ENCODE measurements at regions not wholly inside any gene's neighbourhood (a gene's known extent, or its start where the extent isn't known, plus 50 kb on each side); places are given as distances from the start of the nearest gene placed in this dataset.
"Not testable (repeated sequence)": the region's sequence is repeated elsewhere in the genome, so short reads cannot be mapped to it uniquely, and the experiment has no call there.

- no peak for DNase-seq (ENCODE audit: low spot score)
- Mint-ChIP-seq H3K36me3 (ENCODE audit: low read depth) (no peaks in the 10 kb centered on the region), H3K4me3 (no peak overlapping the region), H3K4me1 (ENCODE audit: low read depth) (no peaks in the 10 kb centered on the region), H3K9me3 (peaks cover 4% of the 10 kb centered on the region), H3K27ac (no peak overlapping the region), H3K27me3 (ENCODE audit: insufficient read depth) (no peaks in the 10 kb centered on the region)
- intact Hi-C loops (cut with micrococcal nuclease) = no loop called here
Observed at GRCh38 chr13:53272873-53273272, 244.3 kb downstream of the OLFM4 start.

GRCh38 chr13:53276265-53276664 lies 247.7 kb downstream of the OLFM4 start:
- Mint-ChIP-seq H3K27ac (no peak overlapping the region), H3K4me3 (no peak overlapping the region), H3K27me3 (ENCODE audit: insufficient read depth) (no peaks in the 10 kb centered on the region), H3K9me3 (no peaks in the 10 kb centered on the region), H3K36me3 (ENCODE audit: low read depth) (no peaks in the 10 kb centered on the region), H3K4me1 (ENCODE audit: low read depth) (no peaks in the 10 kb centered on the region)
- DNase-seq (ENCODE audit: low spot score) = no peak
- intact Hi-C loops (cut with micrococcal nuclease) = no loop called here

- Mint-ChIP-seq H3K9me3 (no peaks in the 10 kb centered on the region), H3K27ac (no peak overlapping the region), H3K4me1 (ENCODE audit: low read depth) (no peaks in the 10 kb centered on the region), H3K4me3 (no peak overlapping the region), H3K27me3 (ENCODE audit: insufficient read depth) (no peaks in the 10 kb centered on the region), H3K36me3 (ENCODE audit: low read depth) (no peaks in the 10 kb centered on the region)
- intact Hi-C loops (cut with micrococcal nuclease) = no loop called here
- no peak for DNase-seq (ENCODE audit: low spot score)
Observed at GRCh38 chr13:53281677-53282076, 253.1 kb downstream of the OLFM4 start.

- intact Hi-C loops (cut with micrococcal nuclease) = no loop called here
- Mint-ChIP-seq H3K27ac (no peak overlapping the region), H3K27me3 (ENCODE audit: insufficient read depth) (no peaks in the 10 kb centered on the region), H3K4me1 (ENCODE audit: low read depth) (no peaks in the 10 kb centered on the region), H3K9me3 (no peaks in the 10 kb centered on the region), H3K36me3 (ENCODE audit: low read depth) (no peaks in the 10 kb centered on the region), H3K4me3 (no peak overlapping the region)
- DNase-seq (ENCODE audit: low spot score) = no peak
Observed at GRCh38 chr13:53285896-53286430, 257.4 kb downstream of the OLFM4 start.

- H3K27ac Mint-ChIP-seq = no peak overlapping the region
- no peaks in the 10 kb centered on the region for H3K36me3 Mint-ChIP-seq (ENCODE audit: low read depth)
- DNase-seq (ENCODE audit: low spot score) = no peak
- no peaks in the 10 kb centered on the region for H3K4me1 Mint-ChIP-seq (ENCODE audit: low read depth)
- intact Hi-C loops (cut with micrococcal nuclease) = no loop called here
- no peaks in the 10 kb centered on the region for H3K27me3 Mint-ChIP-seq (ENCODE audit: insufficient read depth)
- H3K4me3 Mint-ChIP-seq = no peak overlapping the region
- H3K9me3 Mint-ChIP-seq = no peaks in the 10 kb centered on the region
Observed at GRCh38 chr13:53298396-53298795, 269.8 kb downstream of the OLFM4 start.

GRCh38 chr13:53301449-53301848 lies 272.8 kb downstream of the OLFM4 start:
- Mint-ChIP-seq H3K27me3 (ENCODE audit: insufficient read depth) (no peaks in the 10 kb centered on the region), H3K36me3 (ENCODE audit: low read depth) (no peaks in the 10 kb centered on the region), H3K27ac (no peak overlapping the region), H3K4me1 (ENCODE audit: low read depth) (no peaks in the 10 kb centered on the region), H3K9me3 (peaks cover 4% of the 10 kb centered on the region), H3K4me3 (no peak overlapping the region)
- no peak for DNase-seq (ENCODE audit: low spot score)
- intact Hi-C loops (cut with micrococcal nuclease) = no loop called here

- H3K27me3 Mint-ChIP-seq (ENCODE audit: insufficient read depth); H3K36me3 Mint-ChIP-seq (ENCODE audit: low read depth); H3K4me1 Mint-ChIP-seq (ENCODE audit: low read depth); H3K4me3 Mint-ChIP-seq; H3K27ac Mint-ChIP-seq; DNase-seq (ENCODE audit: low spot score); intact Hi-C loops (cut with micrococcal nuclease): not testable (repeated sequence)
- peaks cover 13% of the 10 kb centered on the region for H3K9me3 Mint-ChIP-seq
Observed at GRCh38 chr13:53305419-53305818, 276.8 kb downstream of the OLFM4 start.

GRCh38 chr13:53310786-53311185 lies 282.2 kb downstream of the OLFM4 start:
- H3K36me3 Mint-ChIP-seq (ENCODE audit: low read depth) = no peaks in the 10 kb centered on the region
- no peak for DNase-seq (ENCODE audit: low spot score)
- no peaks in the 10 kb centered on the region for H3K4me1 Mint-ChIP-seq (ENCODE audit: low read depth)
- intact Hi-C loops (cut with micrococcal nuclease) = no loop called here
- no peaks in the 10 kb centered on the region for H3K27me3 Mint-ChIP-seq (ENCODE audit: insufficient read depth)
- H3K9me3 Mint-ChIP-seq = peaks cover 12% of the 10 kb centered on the region
- H3K27ac Mint-ChIP-seq = no peak overlapping the region
- no peak overlapping the region for H3K4me3 Mint-ChIP-seq

GRCh38 chr13:53311561-53311960 lies 282.9 kb downstream of the OLFM4 start:
- intact Hi-C loops (cut with micrococcal nuclease) = no loop called here
- no peak for DNase-seq (ENCODE audit: low spot score)
- peaks cover 12% of the 10 kb centered on the region for H3K9me3 Mint-ChIP-seq
- H3K27ac Mint-ChIP-seq = no peak overlapping the region
- no peaks in the 10 kb centered on the region for H3K27me3 Mint-ChIP-seq (ENCODE audit: insufficient read depth)
- H3K36me3 Mint-ChIP-seq (ENCODE audit: low read depth) = no peaks in the 10 kb centered on the region
- H3K4me1 Mint-ChIP-seq (ENCODE audit: low read depth) = no peaks in the 10 kb centered on the region
- H3K4me3 Mint-ChIP-seq = no peak overlapping the region

- H3K4me3 Mint-ChIP-seq = no peak overlapping the region
- DNase-seq (ENCODE audit: low spot score) = no peak
- no peak overlapping the region for H3K27ac Mint-ChIP-seq
- no peaks in the 10 kb centered on the region for H3K4me1 Mint-ChIP-seq (ENCODE audit: low read depth)
- no peaks in the 10 kb centered on the region for H3K27me3 Mint-ChIP-seq (ENCODE audit: insufficient read depth)
- H3K36me3 Mint-ChIP-seq (ENCODE audit: low read depth) = no peaks in the 10 kb centered on the region
- intact Hi-C loops (cut with micrococcal nuclease) = no loop called here
- H3K9me3 Mint-ChIP-seq = peaks cover 3% of the 10 kb centered on the region
Observed at GRCh38 chr13:53321296-53321801, 292.7 kb downstream of the OLFM4 start.

GRCh38 chr13:53324656-53325055 lies 296.0 kb downstream of the OLFM4 start:
- H3K36me3 Mint-ChIP-seq (ENCODE audit: low read depth) = no peaks in the 10 kb centered on the region
- intact Hi-C loops (cut with micrococcal nuclease) = no loop called here
- H3K27me3 Mint-ChIP-seq (ENCODE audit: insufficient read depth) = no peaks in the 10 kb centered on the region
- peaks cover 3% of the 10 kb centered on the region for H3K9me3 Mint-ChIP-seq
- no peak overlapping the region for H3K4me3 Mint-ChIP-seq
- no peak for DNase-seq (ENCODE audit: low spot score)
- no peak overlapping the region for H3K27ac Mint-ChIP-seq
- H3K4me1 Mint-ChIP-seq (ENCODE audit: low read depth) = no peaks in the 10 kb centered on the region

GRCh38 chr13:53326716-53327115 lies 298.1 kb downstream of the OLFM4 start:
- H3K4me3 Mint-ChIP-seq = no peak overlapping the region
- no peak overlapping the region for H3K27ac Mint-ChIP-seq
- no peaks in the 10 kb centered on the region for H3K36me3 Mint-ChIP-seq (ENCODE audit: low read depth)
- no peaks in the 10 kb centered on the region for H3K27me3 Mint-ChIP-seq (ENCODE audit: insufficient read depth)
- peaks cover 3% of the 10 kb centered on the region for H3K9me3 Mint-ChIP-seq
- intact Hi-C loops (cut with micrococcal nuclease) = no loop called here
- H3K4me1 Mint-ChIP-seq (ENCODE audit: low read depth) = no peaks in the 10 kb centered on the region
- DNase-seq (ENCODE audit: low spot score) = no peak

GRCh38 chr13:53327680-53328315 lies 299.2 kb downstream of the OLFM4 start:
- Mint-ChIP-seq H3K27me3 (ENCODE audit: insufficient read depth) (no peaks in the 10 kb centered on the region), H3K27ac (no peak overlapping the region), H3K36me3 (ENCODE audit: low read depth) (no peaks in the 10 kb centered on the region), H3K9me3 (peaks cover 3% of the 10 kb centered on the region), H3K4me1 (ENCODE audit: low read depth) (no peaks in the 10 kb centered on the region), H3K4me3 (no peak overlapping the region)
- intact Hi-C loops (cut with micrococcal nuclease) = no loop called here
- no peak for DNase-seq (ENCODE audit: low spot score)
